Colonic mucosa (tissue), 4 donors: ENCODE measurements at regions not wholly inside any gene's neighbourhood (a gene's known extent, or its start where the extent isn't known, plus 50 kb on each side); places are given as distances from the start of the nearest gene placed in this dataset.

Source experiments
- DNase-seq: peaks from one replicate; pipeline ENCODE4 v3.0.0-alpha.2; 2020
- H3K27ac ChIP-seq: fragments of 200-600 bp; one replicate; pipeline ENCODE4 v1.8.0; 2021
- H3K27me3 ChIP-seq: fragments of 200-600 bp; one replicate; pipeline ENCODE4 v1.8.0; 2021
- H3K36me3 ChIP-seq: fragments of 200-600 bp; one replicate; pipeline ENCODE4 v1.8.0; 2021
- H3K4me1 ChIP-seq: fragments of 200-600 bp; one replicate; pipeline ENCODE4 v1.8.0; 2021; ENCODE audit warnings: mild to moderate bottlenecking
- H3K4me3 ChIP-seq: fragments of 200-600 bp; one replicate; pipeline ENCODE4 v1.8.0; 2021
- H3K9ac ChIP-seq, 2 donors: one replicate each; pipeline ENCODE4 v1.7.0; 2013; ENCODE audit warnings: control low read depth in 2 of 2, low read depth in 2 of 2, low read length in 2 of 2
- H3K9me3 ChIP-seq: fragments of 200-600 bp; one replicate; pipeline ENCODE4 v1.8.0; 2021
- intact Hi-C: fragments of 100-400 bp; cut with DNase I; formaldehyde crosslinking; loops from one replicate; pipeline ENCODE4 v1.14.1; 2022
- TF ChIP-seq, protein P1 (sequence below): fragments of 200-600 bp; IDR thresholded peaks from one replicate; pipeline ENCODE4 v1.8.0; 2022; ENCODE audit warnings: antibody characterized with exemption, mild to moderate bottlenecking
- donor health status: healthy.
- donor health status: DM: no; HTN: no; CAD: no.
- donor health status: DM: no; HTN: no; CAD: no.

DNA sequence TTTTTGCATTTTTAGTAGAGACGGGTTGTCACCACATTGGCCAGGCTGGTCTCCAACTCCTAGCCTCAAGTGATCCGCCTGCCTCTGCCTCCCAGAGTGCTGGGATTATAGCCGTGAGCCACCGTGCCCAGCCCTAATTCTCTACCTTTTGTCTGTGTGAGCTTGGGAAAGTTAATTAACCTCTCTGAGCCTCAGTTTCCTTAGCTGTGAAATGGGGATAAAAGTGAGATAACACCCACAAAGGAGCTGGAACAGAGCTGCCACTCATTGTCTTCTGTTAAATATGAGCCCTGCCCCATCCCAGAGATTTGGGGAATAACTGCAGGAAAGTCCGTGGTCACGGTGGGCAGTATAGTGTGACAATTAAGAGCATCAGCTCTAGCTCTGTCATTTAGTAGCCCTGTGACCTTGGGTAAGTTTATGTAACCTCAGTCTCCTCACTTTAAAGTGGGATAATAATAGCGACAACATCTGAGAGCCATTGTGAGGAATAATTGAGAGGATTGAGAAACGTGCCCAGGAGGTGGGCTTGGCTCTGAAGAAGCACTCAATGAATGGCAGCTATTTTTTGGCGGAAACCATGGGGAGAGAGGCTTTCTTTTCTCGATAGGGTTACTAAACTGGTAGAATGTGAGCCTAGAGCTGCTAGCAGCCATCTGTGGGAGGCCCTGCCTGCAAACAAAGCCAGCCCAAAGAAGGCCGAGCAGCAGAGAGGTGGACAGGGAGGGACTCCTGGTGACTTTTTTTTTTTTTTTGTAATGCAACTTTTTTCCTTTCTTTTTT, 60.8 kb upstream of the MED13L start:
- intact Hi-C loops = no loop called here
- Histone ChIP-seq H3K36me3 (no peaks in the 10 kb centered on the region), H3K27me3 (no peaks in the 10 kb centered on the region), H3K9me3 (no peaks in the 10 kb centered on the region), H3K4me1 (no peaks in the 10 kb centered on the region), H3K4me3 (no peak overlapping the region), H3K9ac (no peak overlapping the region), H3K27ac (no peak overlapping the region)
- TF ChIP-seq, protein P1, sequence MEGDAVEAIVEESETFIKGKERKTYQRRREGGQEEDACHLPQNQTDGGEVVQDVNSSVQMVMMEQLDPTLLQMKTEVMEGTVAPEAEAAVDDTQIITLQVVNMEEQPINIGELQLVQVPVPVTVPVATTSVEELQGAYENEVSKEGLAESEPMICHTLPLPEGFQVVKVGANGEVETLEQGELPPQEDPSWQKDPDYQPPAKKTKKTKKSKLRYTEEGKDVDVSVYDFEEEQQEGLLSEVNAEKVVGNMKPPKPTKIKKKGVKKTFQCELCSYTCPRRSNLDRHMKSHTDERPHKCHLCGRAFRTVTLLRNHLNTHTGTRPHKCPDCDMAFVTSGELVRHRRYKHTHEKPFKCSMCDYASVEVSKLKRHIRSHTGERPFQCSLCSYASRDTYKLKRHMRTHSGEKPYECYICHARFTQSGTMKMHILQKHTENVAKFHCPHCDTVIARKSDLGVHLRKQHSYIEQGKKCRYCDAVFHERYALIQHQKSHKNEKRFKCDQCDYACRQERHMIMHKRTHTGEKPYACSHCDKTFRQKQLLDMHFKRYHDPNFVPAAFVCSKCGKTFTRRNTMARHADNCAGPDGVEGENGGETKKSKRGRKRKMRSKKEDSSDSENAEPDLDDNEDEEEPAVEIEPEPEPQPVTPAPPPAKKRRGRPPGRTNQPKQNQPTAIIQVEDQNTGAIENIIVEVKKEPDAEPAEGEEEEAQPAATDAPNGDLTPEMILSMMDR = no peak
- no peak for DNase-seq

DNA sequence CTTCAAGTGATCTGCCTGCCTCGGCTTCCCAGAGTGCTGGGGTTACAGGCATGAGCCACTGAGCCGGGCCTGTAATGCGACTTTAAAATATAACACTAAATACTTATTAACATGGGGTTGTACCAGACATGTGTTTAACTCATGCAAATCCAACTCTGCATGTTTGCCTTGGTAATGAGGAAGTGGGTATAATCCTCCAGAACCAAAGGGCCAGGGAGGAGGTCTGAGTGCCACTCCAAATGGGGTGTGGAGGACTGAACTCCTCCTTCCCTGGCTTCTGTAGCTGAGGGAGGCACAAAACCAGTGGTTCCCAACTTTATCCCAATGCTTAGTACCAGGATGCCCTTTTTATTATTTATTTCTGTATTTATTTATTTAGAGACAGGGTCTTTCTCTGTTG, 61.6 kb upstream of the MED13L start:
- DNase-seq = no peak
- H3K27ac ChIP-seq = no peak overlapping the region
- H3K9me3 ChIP-seq = no peaks in the 10 kb centered on the region
- no peak overlapping the region for H3K9ac ChIP-seq
- TF ChIP-seq, protein P1 = no peak
- intact Hi-C loops = no loop called here
- H3K4me3 ChIP-seq = no peak overlapping the region
- H3K27me3 ChIP-seq = no peaks in the 10 kb centered on the region
- H3K4me1 ChIP-seq = no peaks in the 10 kb centered on the region
- no peaks in the 10 kb centered on the region for H3K36me3 ChIP-seq

DNA sequence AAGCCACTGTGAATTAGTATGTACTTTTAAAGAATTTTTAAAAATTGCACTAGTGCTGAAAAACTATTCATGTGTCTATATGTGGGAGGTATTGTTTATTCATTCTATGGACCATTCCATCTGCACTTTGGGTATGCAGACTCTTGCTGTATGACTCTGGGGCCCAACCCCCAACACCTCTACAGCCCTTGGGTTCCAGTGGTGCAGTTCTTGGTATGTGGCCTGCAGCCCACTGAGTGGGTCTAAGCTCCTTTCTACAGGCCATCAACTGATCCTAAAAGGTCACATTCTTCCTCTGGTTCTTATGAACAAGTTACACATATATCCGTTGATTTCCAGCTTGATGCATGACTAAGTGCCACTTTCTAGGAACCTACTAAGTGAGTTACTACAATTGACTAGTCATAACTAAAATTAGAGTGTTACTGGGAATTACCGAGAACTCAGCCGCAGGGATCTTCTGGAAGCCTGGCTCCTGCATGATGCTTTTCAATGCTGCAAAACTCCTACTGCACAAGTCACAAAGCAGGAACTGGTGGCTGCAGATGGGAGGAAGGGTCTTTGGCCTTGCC, 62.4 kb upstream of the MED13L start:
- no peak overlapping the region for H3K27ac ChIP-seq
- H3K36me3 ChIP-seq = no peaks in the 10 kb centered on the region
- TF ChIP-seq, protein P1 = no peak
- no peaks in the 10 kb centered on the region for H3K27me3 ChIP-seq
- H3K9me3 ChIP-seq = no peaks in the 10 kb centered on the region
- no peaks in the 10 kb centered on the region for H3K4me1 ChIP-seq
- intact Hi-C loops = no loop called here
- H3K4me3 ChIP-seq = no peak overlapping the region
- no peak overlapping the region for H3K9ac ChIP-seq
- DNase-seq = no peak

DNA sequence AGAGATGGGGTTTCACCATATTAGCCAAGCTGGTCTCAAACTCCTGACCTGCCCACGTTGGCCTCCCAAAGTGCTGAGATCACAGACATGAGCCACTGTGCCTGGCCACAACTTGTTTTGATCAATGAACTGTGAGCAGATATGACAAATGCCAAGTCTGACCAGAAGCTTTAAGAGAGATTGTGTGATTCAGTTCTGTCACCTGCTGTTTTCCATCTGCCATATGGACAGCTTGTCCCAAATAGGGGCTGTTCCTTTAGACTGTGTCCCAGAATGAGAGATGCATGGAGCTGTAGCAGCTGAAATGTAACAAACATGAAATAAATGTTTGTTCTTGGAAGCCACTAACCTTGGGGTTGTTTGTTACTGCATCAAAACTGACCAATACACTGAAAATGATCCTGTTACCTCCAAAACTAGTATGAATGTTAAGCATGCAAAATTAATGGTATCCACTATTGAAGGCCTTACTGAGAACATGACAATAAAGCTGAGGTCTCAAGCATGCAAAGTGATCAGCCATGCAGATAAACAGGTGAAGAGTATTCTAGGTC, 65.9 kb upstream of the MED13L start:
- Histone ChIP-seq H3K4me1 (peaks cover under 1% of the 10 kb centered on the region), H3K9me3 (no peaks in the 10 kb centered on the region), H3K9ac (no peak overlapping the region), H3K27me3 (no peaks in the 10 kb centered on the region), H3K36me3 (no peaks in the 10 kb centered on the region), H3K4me3 (no peak overlapping the region), H3K27ac (no peak overlapping the region)
- TF ChIP-seq, protein P1 = no peak
- intact Hi-C loops = no loop called here
- no peak for DNase-seq

DNA sequence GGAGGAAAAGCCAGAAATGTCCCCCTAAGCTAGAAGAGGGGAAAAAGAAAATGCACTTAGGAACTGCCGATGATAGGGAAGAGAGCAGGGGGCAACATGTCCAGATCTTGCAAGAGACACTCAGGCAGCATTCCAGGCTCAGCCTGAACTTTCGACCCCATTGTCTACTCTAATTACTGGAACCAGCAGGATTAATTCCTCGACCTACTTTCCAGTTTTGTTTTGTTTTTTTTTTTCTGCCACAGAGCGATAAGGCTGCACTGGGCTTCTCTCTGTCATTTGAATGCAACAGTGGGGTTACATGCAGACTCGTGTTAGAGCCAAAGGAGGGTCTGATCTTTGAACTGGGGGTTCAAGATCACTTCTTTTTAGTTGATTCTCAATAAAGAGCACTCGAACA, 68.7 kb upstream of the MED13L start:
- Histone ChIP-seq H3K27ac (no peak overlapping the region), H3K9me3 (no peaks in the 10 kb centered on the region), H3K27me3 (no peaks in the 10 kb centered on the region), H3K9ac (no peak overlapping the region), H3K4me1 (peaks cover 6% of the 10 kb centered on the region), H3K36me3 (no peaks in the 10 kb centered on the region), H3K4me3 (no peak overlapping the region)
- intact Hi-C loops = no loop called here
- no peak for DNase-seq
- TF ChIP-seq, protein P1 = no peak
